ENCODE measurements at regions not wholly inside any gene's neighbourhood (a gene's known extent, or its start where the extent isn't known, plus 50 kb on each side); places are given as distances from the start of the nearest gene placed in this dataset.

DNA sequence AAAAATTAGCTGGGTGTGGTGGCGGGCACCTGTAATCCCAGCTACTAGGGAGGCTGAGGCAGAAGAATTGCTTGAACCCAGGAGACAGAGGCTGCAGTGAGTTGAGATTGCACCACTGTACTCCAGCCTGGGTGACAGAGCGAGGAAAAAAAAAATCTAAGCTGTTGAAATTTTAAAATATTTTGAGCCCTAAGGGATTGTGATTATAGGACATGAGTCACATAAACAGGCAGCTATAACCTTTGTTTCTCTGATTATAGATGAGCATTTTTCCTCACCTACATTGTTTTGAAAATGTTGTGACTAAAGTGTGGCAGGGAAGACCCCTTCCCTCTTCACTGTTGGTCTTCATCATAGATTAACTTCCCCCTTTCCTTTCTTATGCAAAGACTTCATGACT, 135.5 kb downstream of the MGAT5B start:
- TF ChIP-seq YY1 (IDR thresholded peaks at IDR 0.05; ENCODE audit: insufficient read depth, insufficient read length) (no peak), ZNF274 (IDR thresholded peaks at IDR 0.05; ENCODE audit: low read depth, low read length) (no peak), SUZ12 (IDR thresholded peaks at IDR 0.05; ENCODE audit: extremely low read depth, insufficient read depth, insufficient read length) (no peak)
